ENCODE measurements at regions not wholly inside any gene's neighbourhood (a gene's known extent, or its start where the extent isn't known, plus 50 kb on each side); places are given as distances from the start of the nearest gene placed in this dataset.

DNA sequence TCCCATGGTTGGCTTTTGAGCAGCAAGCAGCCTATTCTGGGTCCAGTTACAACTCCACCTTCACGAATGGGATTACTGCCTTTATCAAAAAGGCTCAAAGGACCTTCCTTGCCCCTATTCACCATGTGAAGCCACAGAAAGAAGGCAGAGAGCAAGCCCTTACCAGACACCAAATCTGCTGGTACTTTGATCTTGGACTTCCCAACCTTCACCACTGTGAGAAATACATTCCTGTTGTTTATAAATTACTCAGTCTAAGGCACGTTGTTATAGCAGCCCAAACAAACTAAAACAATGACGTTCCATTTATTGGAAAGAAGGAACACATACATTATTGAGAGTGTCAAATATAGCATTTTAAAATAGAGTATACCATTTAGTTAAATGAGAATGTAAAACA, 1557.9 kb downstream of the PLA2G4A start:
- TF ChIP-seq EZH2 (IDR thresholded peaks at IDR 0.05; ENCODE audit: borderline replicate concordance, low read depth, low read length, severe bottlenecking) = no peak
- TF ChIP-seq, protein P1, sequence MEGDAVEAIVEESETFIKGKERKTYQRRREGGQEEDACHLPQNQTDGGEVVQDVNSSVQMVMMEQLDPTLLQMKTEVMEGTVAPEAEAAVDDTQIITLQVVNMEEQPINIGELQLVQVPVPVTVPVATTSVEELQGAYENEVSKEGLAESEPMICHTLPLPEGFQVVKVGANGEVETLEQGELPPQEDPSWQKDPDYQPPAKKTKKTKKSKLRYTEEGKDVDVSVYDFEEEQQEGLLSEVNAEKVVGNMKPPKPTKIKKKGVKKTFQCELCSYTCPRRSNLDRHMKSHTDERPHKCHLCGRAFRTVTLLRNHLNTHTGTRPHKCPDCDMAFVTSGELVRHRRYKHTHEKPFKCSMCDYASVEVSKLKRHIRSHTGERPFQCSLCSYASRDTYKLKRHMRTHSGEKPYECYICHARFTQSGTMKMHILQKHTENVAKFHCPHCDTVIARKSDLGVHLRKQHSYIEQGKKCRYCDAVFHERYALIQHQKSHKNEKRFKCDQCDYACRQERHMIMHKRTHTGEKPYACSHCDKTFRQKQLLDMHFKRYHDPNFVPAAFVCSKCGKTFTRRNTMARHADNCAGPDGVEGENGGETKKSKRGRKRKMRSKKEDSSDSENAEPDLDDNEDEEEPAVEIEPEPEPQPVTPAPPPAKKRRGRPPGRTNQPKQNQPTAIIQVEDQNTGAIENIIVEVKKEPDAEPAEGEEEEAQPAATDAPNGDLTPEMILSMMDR (IDR thresholded peaks at IDR 0.05; ENCODE audit: borderline replicate concordance, extremely low read depth, low read length, poor library complexity, severe bottlenecking) = no peak
